ENCODE measurements at regions not wholly inside any gene's neighbourhood (a gene's known extent, or its start where the extent isn't known, plus 50 kb on each side); places are given as distances from the start of the nearest gene placed in this dataset.

DNA sequence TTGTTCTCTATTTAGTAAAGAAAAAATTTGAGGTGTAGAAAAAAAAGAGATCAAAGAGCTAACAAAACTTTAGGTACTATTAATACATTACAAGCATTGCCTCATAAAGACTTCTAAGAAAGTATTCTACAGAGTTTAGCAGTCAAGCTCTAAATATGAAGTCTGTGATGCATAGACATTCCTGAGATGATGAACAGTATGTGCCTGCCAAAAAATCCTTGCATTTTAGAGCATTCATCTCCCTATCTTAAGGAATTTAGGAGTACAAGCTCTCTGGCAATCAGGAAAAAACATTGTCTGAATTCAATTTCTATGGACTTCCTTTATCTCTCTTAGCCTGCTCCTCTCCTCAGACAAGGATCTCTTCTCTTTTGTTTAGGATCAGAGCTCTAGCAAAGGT is 202.6 kb upstream of the LRFN5 start:
- peak; percentile 91 for DNase-seq (ENCODE audit: low spot score)

DNA sequence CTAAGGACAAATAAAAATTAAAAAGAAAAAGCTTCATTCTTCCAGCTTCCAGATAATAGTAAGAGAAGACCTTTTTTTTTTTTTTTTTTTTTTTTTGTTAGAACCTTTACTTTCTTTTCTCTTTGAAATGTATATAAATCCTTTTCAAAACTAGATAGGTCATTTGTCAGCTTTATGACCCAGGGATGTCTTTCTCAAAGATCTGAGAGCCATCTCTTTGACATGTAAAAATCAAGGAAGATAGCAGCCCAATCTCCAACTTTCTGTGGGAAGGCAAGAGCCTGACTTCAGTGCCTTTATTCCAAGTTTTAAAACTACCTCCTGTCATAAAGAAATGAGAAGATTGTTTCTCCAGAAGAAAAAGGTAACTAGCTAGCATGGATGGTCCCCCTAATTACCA is 203.3 kb upstream of the LRFN5 start:
- peak; percentile 9 for DNase-seq (ENCODE audit: low spot score)

GRCh38 chr14:41397926-41398325 is 208.8 kb upstream of the LRFN5 start:
- no peak for DNase-seq (ENCODE audit: low spot score)

DNA sequence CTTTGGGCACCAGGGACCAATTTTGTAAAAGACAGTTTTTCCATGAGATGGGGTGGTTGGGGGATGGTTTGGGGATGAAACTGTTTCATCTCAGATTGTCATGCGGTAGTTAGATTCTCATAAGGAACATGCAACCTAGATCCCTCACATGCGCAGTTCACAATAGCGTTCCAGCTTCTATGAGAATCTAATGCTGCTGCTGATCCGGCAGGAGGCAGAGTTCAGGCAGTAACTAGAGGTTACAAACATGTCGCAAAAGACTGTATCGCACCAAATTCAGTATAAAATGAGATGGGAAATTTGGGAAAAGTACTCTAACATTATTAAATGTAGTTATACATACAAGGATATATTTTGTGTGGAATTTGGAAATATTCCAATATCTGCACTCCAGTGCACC is 213.2 kb upstream of the LRFN5 start:
- no peak for DNase-seq (ENCODE audit: low spot score)

DNA sequence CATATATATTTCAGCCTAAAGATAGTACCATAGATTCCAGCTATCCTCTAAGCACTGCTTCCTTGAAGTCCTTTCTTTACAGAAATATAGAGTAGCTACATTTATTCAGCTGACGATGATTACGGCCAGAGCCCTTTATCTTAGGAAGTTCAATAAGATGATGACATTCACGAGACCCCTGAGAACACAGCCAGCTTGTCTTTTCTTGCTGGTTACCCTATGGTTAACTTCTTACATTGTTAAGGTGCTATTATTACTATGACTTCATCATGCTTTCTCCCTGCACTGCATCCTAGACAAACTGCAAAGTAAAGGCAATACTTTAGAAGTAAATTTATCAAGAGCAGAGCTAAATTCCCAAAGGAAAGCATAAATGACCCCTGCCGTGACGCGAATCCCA is 214.4 kb upstream of the LRFN5 start:
- DNase-seq (ENCODE audit: low spot score): no peak

DNA sequence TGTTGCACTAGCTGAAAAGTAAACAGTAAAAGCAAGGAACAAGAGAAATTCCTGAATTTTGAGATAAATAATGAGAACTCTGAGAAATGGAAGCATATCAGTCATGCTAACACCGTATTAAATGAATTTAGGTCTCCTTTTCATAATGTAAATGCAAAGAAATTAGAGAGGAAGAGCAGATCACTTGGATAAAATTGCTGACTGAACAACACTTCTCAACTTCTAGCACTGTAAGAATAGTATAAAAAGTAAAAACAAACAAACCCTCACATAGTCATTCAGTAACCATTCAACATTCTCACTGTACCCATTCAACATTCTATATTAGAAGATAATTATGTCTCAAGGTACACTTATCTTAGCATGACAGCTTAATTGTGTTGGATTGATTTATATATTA is 217.3 kb upstream of the LRFN5 start:
- DNase-seq (ENCODE audit: low spot score): no peak

- no peak for DNase-seq (ENCODE audit: low spot score)
Measured at GRCh38 chr14:41385797-41386196, 220.9 kb upstream of the LRFN5 start.

DNA sequence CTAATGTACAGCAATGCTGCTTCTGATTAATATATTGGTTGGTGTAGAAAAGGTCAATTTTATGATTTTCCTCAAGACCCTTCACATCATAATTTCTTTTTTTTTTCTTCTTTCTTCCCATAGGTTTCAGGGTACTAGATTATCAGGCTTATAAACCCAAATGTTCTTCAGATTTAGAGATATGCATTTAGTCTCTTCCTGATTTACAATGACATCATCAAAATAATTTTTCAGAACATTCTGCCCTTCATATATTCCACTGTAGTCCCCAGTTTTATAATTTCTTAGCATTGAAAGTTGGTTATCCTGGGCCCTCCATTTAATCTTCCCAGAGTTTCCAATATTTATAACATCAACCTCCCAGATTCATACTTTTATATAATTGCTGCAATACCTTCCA is 226.7 kb upstream of the LRFN5 start:
- DNase-seq (ENCODE audit: low spot score): no peak

- DNase-seq (ENCODE audit: low spot score): no peak
Measured at GRCh38 chr14:41378526-41378925, 228.2 kb upstream of the LRFN5 start.

DNA sequence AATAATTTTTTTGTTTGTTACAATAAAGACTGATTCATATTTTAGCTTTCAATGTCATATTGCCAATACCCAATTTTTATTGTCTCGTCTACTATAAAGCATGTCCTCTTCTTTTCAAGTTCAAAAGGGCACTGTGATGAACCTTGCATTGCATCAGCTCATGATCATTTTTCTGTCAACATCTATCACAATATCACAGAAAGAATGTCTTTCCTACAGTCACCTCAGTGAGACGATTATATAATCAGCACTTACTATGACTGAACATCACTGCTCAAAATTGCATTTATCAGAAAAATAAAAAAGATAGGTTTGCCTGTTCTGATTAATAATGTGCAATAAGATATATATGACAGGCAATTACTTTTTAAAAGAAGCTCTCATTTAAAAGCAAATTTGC is 228.7 kb upstream of the LRFN5 start:
- no peak for DNase-seq (ENCODE audit: low spot score)

- DNase-seq (ENCODE audit: low spot score): no peak
Measured at GRCh38 chr14:41374092-41374491, 232.6 kb upstream of the LRFN5 start.

DNA sequence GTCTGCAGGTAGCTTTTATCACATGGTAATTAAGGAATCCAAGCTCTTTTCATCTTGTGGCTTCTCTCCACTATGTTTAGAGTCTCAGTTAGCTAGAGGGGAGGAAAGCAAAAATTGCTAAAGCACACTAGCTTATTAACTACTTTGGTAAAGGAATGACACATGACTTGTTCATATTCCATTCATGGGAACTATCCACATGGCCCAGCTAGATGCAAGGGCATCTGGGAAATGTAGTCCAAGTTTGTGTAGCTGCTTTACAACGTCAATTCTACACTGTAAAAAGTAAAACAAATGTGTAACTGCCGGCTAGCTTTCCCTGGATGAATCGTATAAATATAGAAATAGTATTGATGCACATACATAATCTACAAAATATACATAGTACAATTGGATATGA is 244.5 kb upstream of the LRFN5 start:
- DNase-seq (ENCODE audit: low spot score): no peak

DNA sequence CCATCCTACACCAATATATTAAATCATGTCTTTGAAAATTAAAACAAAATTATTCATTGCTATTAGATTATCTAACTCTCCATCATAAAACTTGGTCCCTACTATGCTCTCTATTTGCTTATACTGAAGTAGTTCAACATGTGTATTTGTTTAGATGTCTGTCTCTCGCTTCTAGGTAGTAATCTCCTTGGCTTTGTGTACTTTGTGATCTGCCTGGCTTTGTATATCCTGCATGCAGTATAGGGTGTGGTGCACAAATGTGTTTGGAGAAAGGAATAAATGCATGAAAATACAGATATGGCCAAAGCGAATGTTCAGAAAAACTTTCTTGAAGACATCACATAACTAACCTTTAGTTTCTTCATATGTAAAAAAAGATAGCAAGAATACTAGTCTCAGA is 246.6 kb upstream of the LRFN5 start:
- DNase-seq (ENCODE audit: low spot score): no peak

- DNase-seq (ENCODE audit: low spot score): peak; percentile 78
Measured at GRCh38 chr14:41355866-41356265, 250.8 kb upstream of the LRFN5 start.

DNA sequence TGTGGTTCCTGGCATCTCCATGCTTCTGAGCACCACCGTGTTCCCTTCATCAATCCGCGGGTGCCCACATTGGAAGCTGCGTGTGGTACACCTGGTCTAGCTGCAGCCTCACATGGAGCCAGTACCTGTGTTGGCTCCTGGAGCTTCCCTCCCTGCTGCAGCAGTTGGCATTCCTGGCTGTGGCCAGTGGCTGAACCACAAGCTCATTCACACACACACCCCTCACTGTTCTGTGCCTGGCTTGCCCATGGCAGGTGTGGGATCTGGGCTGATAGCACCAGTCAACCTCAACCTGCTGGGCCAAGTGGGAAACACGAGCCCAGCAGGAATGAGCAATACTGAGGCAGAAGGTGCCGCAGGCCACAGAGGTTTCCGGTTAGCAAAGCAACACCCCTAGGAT is 256.2 kb upstream of the LRFN5 start:
- DNase-seq (ENCODE audit: low spot score): no peak

GRCh38 chr14:41349289-41349910 is 257.3 kb upstream of the LRFN5 start:
- no peak for DNase-seq (ENCODE audit: low spot score)

DNA sequence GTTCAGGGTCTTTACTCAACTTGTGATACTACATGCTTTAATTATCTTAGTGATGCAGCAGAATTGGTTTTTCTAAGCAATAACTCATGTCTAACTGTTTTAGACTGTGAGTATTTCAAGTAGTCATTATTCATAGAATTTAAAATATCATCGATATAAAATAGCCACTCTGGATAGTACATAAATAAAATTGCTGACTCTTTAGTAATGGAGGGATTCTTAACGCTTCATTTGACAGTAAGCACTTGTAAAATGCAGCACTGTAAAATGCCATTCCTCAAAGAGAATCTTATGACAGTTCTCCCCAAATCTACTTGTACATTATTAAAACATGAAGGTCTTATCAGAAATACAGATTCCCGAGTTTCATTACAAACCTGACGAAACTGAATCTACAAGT is 262.8 kb upstream of the LRFN5 start:
- DNase-seq (ENCODE audit: low spot score): peak; percentile 68

- DNase-seq (ENCODE audit: low spot score): no peak
Measured at GRCh38 chr14:41313196-41313595, 293.5 kb upstream of the LRFN5 start.

- DNase-seq (ENCODE audit: low spot score): no peak
Measured at GRCh38 chr14:41303506-41303905, 303.2 kb upstream of the LRFN5 start.

- DNase-seq (ENCODE audit: low spot score): no peak
Measured at GRCh38 chr14:41302776-41303175, 303.9 kb upstream of the LRFN5 start.

DNA sequence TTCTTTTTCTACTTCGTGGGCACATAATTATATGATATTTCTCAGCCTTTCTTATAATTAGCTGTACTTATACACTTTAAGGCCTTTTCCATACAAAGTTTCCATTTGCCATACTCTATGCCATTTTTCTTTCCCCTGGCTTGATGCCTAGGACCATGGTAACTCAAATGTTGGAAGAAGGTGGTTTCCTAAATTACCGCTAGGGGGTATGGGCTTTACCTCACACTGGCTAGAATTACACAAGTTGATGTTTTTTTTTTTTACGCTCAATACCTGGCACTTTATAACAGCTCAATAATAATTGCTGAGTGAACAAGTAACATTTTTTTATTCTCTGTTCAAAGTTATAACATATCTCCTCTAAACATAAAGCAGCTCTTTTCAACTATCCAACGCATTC is 306.8 kb upstream of the LRFN5 start:
- no peak for DNase-seq (ENCODE audit: low spot score)

- peak; percentile 7 for DNase-seq (ENCODE audit: low spot score)
Measured at GRCh38 chr14:41298328-41298690, 308.4 kb upstream of the LRFN5 start.

GRCh38 chr14:41297576-41298327 is 308.9 kb upstream of the LRFN5 start:
- peak; percentile 18 for DNase-seq (ENCODE audit: low spot score)

GRCh38 chr14:41295734-41296133 is 310.9 kb upstream of the LRFN5 start:
- no peak for DNase-seq (ENCODE audit: low spot score)

All from umbilical cord (tissue), 1 donor.